Vagina (tissue), 2 donors: ENCODE measurements at regions not wholly inside any gene's neighbourhood (a gene's known extent, or its start where the extent isn't known, plus 50 kb on each side); places are given as distances from the start of the nearest gene placed in this dataset.

ENCODE experiments used
- DNase-seq, 2 donors: peaks; one replicate each; pipeline ENCODE4 v3.0.0-alpha.2; 2017; ENCODE audit errors: extremely low spot score in 2 of 2
- H3K27ac ChIP-seq: fragments of 200-600 bp; sonication (generic); one replicate; pipeline ENCODE4 v1.5.1; 2019
- H3K27me3 ChIP-seq: fragments of 200-600 bp; sonication (generic); one replicate; pipeline ENCODE4 v1.5.1; 2019
- H3K36me3 ChIP-seq, 2 donors: fragments of 200-600 bp; sonication (generic); one replicate each; pipeline ENCODE4 v1.5.1; 2017 to 2019
- H3K4me1 ChIP-seq: fragments of 200-600 bp; sonication (generic); one replicate; pipeline ENCODE4 v1.5.1; 2019
- H3K4me3 ChIP-seq, 2 donors: fragments of 200-600 bp; sonication (generic); 1 replicate in 1 of 2; 2 replicates in 1 of 2; pipeline ENCODE4 v1.5.1; 2016 to 2019
- H3K9me3 ChIP-seq: fragments of 200-600 bp; sonication (generic); one replicate; pipeline ENCODE4 v1.5.1; 2019
- POLR2A ChIP-seq, 2 donors: fragments of 450-650 bp; IDR thresholded peaks; one replicate each; pipeline ENCODE4 v1.6.1; 2017; ENCODE audit warnings: antibody characterized with exemption in 2 of 2, mild to moderate bottlenecking in 2 of 2, moderate library complexity in 2 of 2
- POLR2AphosphoS5 ChIP-seq, 2 donors: sonication (generic); formaldehyde crosslinking; IDR thresholded peaks; one replicate each; pipeline ENCODE4 v1.9.0; 2017; ENCODE audit warnings: antibody characterized with exemption in 2 of 2, mild to moderate bottlenecking in 2 of 2, low read depth in 1 of 2; ENCODE audit not compliant: insufficient read depth in 1 of 2
- intact Hi-C: fragments of 100-400 bp; cut with DNase I; formaldehyde crosslinking; loops from one replicate; pipeline ENCODE4 v1.15.1; 2023
- TF ChIP-seq, protein P1 (sequence below), 3 experiments: fragments of 450-650 bp in 2 of 3; fragments of 200-600 bp in 1 of 3; sonication (generic) in 1 of 3; IDR thresholded peaks; one replicate each; pipeline ENCODE4 v1.5.1; 2017 to 2019; ENCODE audit warnings: antibody characterized with exemption in 3 of 3, mild to moderate bottlenecking in 2 of 3, moderate library complexity in 2 of 3

DNA sequence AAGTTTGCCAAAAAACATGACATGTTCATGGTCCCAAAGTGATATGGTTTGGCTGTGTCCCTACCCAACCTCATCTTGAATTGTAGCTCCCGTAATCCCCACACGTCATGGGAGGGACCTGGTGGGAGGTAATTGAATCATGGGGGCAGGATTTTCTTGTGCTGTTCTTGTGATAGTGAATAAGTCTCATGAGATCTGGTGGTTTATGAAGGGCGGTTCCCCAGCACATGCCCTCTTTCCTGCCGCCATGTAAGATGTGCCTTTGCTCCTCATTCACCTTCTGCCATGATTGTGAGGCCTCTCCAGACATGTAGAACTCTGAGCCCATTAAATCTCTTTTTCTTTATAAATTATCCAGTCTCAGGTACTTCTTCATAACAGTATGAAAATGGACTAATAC, 322.1 kb downstream of the MED10 start:
- no peak overlapping the region for H3K4me3 ChIP-seq
- no peaks in the 10 kb centered on the region for H3K9me3 ChIP-seq
- TF ChIP-seq POLR2AphosphoS5 (IDR thresholded peaks at IDR 0.05; ENCODE audit: insufficient read depth in 1 of 2, low read depth in 1 of 2) (no peak), POLR2A (IDR thresholded peaks at IDR 0.05) (no peak)
- TF ChIP-seq, protein P1, sequence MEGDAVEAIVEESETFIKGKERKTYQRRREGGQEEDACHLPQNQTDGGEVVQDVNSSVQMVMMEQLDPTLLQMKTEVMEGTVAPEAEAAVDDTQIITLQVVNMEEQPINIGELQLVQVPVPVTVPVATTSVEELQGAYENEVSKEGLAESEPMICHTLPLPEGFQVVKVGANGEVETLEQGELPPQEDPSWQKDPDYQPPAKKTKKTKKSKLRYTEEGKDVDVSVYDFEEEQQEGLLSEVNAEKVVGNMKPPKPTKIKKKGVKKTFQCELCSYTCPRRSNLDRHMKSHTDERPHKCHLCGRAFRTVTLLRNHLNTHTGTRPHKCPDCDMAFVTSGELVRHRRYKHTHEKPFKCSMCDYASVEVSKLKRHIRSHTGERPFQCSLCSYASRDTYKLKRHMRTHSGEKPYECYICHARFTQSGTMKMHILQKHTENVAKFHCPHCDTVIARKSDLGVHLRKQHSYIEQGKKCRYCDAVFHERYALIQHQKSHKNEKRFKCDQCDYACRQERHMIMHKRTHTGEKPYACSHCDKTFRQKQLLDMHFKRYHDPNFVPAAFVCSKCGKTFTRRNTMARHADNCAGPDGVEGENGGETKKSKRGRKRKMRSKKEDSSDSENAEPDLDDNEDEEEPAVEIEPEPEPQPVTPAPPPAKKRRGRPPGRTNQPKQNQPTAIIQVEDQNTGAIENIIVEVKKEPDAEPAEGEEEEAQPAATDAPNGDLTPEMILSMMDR (IDR thresholded peaks at IDR 0.05): no peak
- intact Hi-C loops: no loop called here
- H3K36me3 ChIP-seq: no peaks in the 10 kb centered on the region
- no peaks in the 10 kb centered on the region for H3K27me3 ChIP-seq
- DNase-seq: peak in 1 of 2 donors; percentile 54
- H3K27ac ChIP-seq: no peak overlapping the region
- no peaks in the 10 kb centered on the region for H3K4me1 ChIP-seq

DNA sequence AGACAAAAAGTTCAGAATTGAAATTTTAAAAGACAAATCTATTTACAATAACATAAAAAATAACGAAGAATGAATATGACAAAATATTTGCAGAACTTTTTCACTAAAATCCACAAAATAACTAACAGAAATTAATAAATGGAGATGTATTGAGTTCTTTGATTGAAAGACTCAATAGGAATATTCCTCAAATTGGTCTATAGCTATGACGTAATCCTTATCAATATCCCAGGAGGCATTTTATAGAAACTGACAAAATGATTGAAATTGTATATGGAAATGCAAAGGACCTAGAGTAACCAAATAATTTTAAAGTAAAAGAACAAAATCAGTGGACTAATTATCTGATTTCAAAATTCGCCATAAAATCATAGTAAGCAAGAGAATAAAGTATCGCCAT, 328.7 kb downstream of the MED10 start:
- intact Hi-C loops: no loop called here
- Histone ChIP-seq H3K4me1 (no peaks in the 10 kb centered on the region), H3K36me3 (no peaks in the 10 kb centered on the region), H3K9me3 (no peaks in the 10 kb centered on the region), H3K27me3 (no peaks in the 10 kb centered on the region), H3K27ac (no peak overlapping the region), H3K4me3 (no peak overlapping the region)
- TF ChIP-seq, protein P1 (IDR thresholded peaks at IDR 0.05): no peak
- no peak for TF ChIP-seq POLR2A (IDR thresholded peaks at IDR 0.05)
- no peak for TF ChIP-seq POLR2AphosphoS5 (IDR thresholded peaks at IDR 0.05; ENCODE audit: insufficient read depth in 1 of 2, low read depth in 1 of 2)
- no peak for DNase-seq

DNA sequence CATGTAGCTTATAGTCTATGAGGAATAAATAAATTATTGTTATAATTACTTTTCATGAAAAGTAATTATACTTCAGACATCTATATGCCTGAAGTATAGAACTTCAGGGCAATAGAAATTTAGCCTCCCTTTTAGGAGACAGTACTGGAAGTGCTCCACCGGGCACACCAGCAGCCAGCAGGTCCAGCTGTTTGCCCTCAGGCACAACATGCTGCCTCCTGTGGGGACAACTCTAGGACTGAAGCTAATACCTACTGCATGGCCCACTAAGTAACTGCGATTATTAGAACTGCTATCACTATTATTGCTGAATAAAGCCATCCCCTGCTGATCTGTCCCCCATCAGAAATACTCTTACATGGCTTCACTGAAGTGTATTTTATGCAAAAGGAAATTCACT, 329.6 kb downstream of the MED10 start:
- no peaks in the 10 kb centered on the region for H3K27me3 ChIP-seq
- H3K36me3 ChIP-seq: no peaks in the 10 kb centered on the region
- TF ChIP-seq, protein P1 (IDR thresholded peaks at IDR 0.05): no peak
- no peak for TF ChIP-seq POLR2AphosphoS5 (IDR thresholded peaks at IDR 0.05; ENCODE audit: insufficient read depth in 1 of 2, low read depth in 1 of 2)
- intact Hi-C loops: no loop called here
- H3K4me3 ChIP-seq: no peak overlapping the region
- H3K9me3 ChIP-seq: no peaks in the 10 kb centered on the region
- DNase-seq: no peak
- H3K27ac ChIP-seq: no peak overlapping the region
- H3K4me1 ChIP-seq: no peaks in the 10 kb centered on the region

DNA sequence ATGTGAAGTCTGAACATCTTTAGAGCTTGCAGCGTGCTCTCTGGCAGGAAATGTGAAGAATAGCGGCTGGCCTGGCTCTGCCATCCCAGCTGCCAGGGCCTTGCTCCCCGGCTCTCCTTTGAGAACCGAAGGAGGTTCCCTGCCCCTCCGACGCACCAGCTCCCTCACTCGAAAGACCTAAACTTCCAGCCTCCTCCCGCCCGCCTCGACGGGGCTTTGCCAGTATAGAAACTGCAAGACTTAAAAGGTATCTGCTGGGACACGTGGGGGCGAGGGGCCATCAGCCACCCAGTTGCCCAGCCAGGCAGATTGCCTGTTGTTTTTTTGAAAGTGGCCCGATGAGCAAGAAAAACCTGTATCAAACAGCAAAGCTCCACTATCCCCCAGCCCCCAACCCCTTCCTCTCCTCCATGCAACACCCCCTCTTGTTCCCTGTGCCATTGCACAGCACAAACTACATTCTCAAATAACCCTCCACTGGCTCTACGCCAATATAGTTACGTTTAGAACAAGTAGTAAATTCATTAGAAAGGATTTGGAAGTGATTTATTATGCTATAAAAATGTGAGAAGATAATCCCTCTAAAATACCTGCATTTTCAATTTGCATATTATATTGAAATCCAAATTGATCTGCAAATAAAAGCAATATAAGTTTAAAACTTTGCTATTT, 331.9 kb downstream of the MED10 start:
- H3K27me3 ChIP-seq: no peaks in the 10 kb centered on the region
- no peak for DNase-seq
- TF ChIP-seq POLR2AphosphoS5 (IDR thresholded peaks at IDR 0.05; ENCODE audit: insufficient read depth in 1 of 2, low read depth in 1 of 2) (no peak), POLR2A (IDR thresholded peaks at IDR 0.05) (no peak)
- TF ChIP-seq, protein P1 (IDR thresholded peaks at IDR 0.05): no peak
- no peaks in the 10 kb centered on the region for H3K4me1 ChIP-seq
- intact Hi-C loops: no loop called here
- H3K4me3 ChIP-seq: no peak overlapping the region
- no peak overlapping the region for H3K27ac ChIP-seq
- no peaks in the 10 kb centered on the region for H3K36me3 ChIP-seq
- no peaks in the 10 kb centered on the region for H3K9me3 ChIP-seq

DNA sequence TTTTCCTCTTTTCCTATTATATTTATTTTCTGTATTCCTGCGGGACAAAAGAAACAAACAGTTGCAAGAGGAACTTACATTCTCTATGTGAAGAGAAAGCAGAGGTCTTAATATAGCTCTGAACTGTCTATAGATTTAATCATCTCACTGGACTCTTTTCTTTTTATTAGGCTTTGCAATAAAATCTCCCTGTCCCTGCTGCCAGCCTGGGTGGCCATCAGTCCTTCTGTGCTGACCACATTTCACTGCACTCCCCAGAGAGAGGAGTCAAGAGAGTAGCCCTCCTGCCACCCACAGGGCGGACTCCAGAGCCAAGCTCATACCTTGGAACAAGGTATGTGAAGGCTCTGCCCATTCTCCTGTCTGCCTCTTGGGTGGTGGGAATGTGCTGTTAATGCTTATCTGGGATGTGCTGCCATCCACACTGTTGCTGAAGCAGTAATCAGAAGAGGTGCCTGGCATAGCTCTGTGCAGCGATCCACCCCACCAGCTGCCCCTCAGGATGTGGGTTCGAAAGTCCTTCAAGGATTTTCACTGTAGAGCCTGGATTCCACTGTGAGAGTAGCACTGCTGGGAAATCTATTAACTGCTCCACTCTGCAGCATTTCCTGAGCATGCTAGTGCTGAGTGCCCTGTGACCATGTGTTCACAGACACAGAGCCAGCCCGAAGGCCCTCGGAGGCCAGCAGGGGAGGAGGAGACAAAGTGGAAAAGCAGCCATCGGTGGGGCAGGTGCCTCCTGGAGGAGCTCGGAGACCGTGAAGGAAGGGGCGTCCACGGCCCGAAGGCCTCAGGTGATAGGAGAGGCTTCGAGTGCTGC, 334.6 kb downstream of the MED10 start:
- H3K9me3 ChIP-seq: no peaks in the 10 kb centered on the region
- H3K4me3 ChIP-seq: no peak overlapping the region
- no peak for DNase-seq
- H3K27ac ChIP-seq: no peak overlapping the region
- intact Hi-C loops: no loop called here
- no peaks in the 10 kb centered on the region for H3K4me1 ChIP-seq
- H3K27me3 ChIP-seq: no peaks in the 10 kb centered on the region
- H3K36me3 ChIP-seq: no peaks in the 10 kb centered on the region
- no peak for TF ChIP-seq POLR2A (IDR thresholded peaks at IDR 0.05)
- TF ChIP-seq, protein P1 (IDR thresholded peaks at IDR 0.05): no peak
- no peak for TF ChIP-seq POLR2AphosphoS5 (IDR thresholded peaks at IDR 0.05; ENCODE audit: insufficient read depth in 1 of 2, low read depth in 1 of 2)
